ENCODE measurements at regions not wholly inside any gene's neighbourhood (a gene's known extent, or its start where the extent isn't known, plus 50 kb on each side); places are given as distances from the start of the nearest gene placed in this dataset.

- no peaks in the 10 kb centered on the region for H3K27me3 ChIP-seq (replicated peaks in 1 of 7)
- H3K36me3 ChIP-seq: no peaks in the 10 kb centered on the region
- TF ChIP-seq CTCF (IDR thresholded peaks at IDR 0.05 in 8 of 11, conservative IDR thresholded peaks at IDR 0.05 in 3 of 11): no peak
- TF ChIP-seq POLR2A (IDR thresholded peaks at IDR 0.05): no peak
- TF ChIP-seq POLR2AphosphoS5 (IDR thresholded peaks at IDR 0.05): no peak
- no peaks in the 10 kb centered on the region for H3K9me3 ChIP-seq
- no peak overlapping the region for H3K27ac ChIP-seq
- no peak overlapping the region for H3K4me3 ChIP-seq
- intact Hi-C loops (cut with DNase I; ENCODE audit: low total_unique reads): no loop called here
- 45 to 59% (median 49%) methylated on average over 2 of the region's 2 CpGs for WGBS, 5 donors
- no peaks in the 10 kb centered on the region for H3K4me1 ChIP-seq
- no peak for DNase-seq
These were observed 313.1 kb downstream of the SLC6A15 start for GRCh38 chr12:84599539-84599938.

- DNase-seq: no peak
- intact Hi-C loops (cut with DNase I; ENCODE audit: low total_unique reads): no loop called here
- H3K27ac ChIP-seq: no peak overlapping the region
- H3K36me3 ChIP-seq: no peaks in the 10 kb centered on the region
- no peak overlapping the region for H3K4me3 ChIP-seq
- TF ChIP-seq CTCF (IDR thresholded peaks at IDR 0.05 in 8 of 11, conservative IDR thresholded peaks at IDR 0.05 in 3 of 11): no peak
- no peak for TF ChIP-seq POLR2AphosphoS5 (IDR thresholded peaks at IDR 0.05)
- H3K27me3 ChIP-seq (replicated peaks in 1 of 7): no peaks in the 10 kb centered on the region
- H3K4me1 ChIP-seq: no peaks in the 10 kb centered on the region
- WGBS, 5 donors: 62 to 75% (median 71%) methylated on average over 2 of the region's 2 CpGs
- peaks cover 0 to 4% (median 0%) of the 10 kb centered on the region in 8 donors for H3K9me3 ChIP-seq
These were observed 316.3 kb downstream of the SLC6A15 start for GRCh38 chr12:84596266-84596665.

- WGBS, 5 donors: 65 to 78% (median 67%) methylated on average over 6 of the region's 6 CpGs
- TF ChIP-seq POLR2A (IDR thresholded peaks at IDR 0.05) (no peak), POLR2AphosphoS5 (IDR thresholded peaks at IDR 0.05) (no peak), CTCF (IDR thresholded peaks at IDR 0.05 in 8 of 11, conservative IDR thresholded peaks at IDR 0.05 in 3 of 11) (no peak)
These were observed 318.4 kb downstream of the SLC6A15 start for GRCh38 chr12:84594157-84594556.

GRCh38 chr12:84585776-84586395 is 326.7 kb downstream of the SLC6A15 start:
- no peaks in the 10 kb centered on the region for H3K27me3 ChIP-seq (replicated peaks in 1 of 7)
- no peak overlapping the region for H3K4me3 ChIP-seq
- H3K36me3 ChIP-seq: no peaks in the 10 kb centered on the region
- 58 to 80% (median 65%) methylated on average over 5 of the region's 5 CpGs for WGBS, 5 donors
- TF ChIP-seq POLR2AphosphoS5 (IDR thresholded peaks at IDR 0.05) (no peak), CTCF (IDR thresholded peaks at IDR 0.05 in 8 of 11, conservative IDR thresholded peaks at IDR 0.05 in 3 of 11) (no peak), POLR2A (IDR thresholded peaks at IDR 0.05) (no peak)
- no peaks in the 10 kb centered on the region for H3K4me1 ChIP-seq
- intact Hi-C loops (cut with DNase I; ENCODE audit: low total_unique reads): no loop called here
- DNase-seq: no peak
- no peak overlapping the region for H3K27ac ChIP-seq
- no peaks in the 10 kb centered on the region for H3K9me3 ChIP-seq

More at GRCh38 chr12:84594157-84594556, 318.4 kb downstream of the SLC6A15 start:
- Histone ChIP-seq H3K4me1 (no peaks in the 10 kb centered on the region), H3K27me3 (replicated peaks in 1 of 7) (no peaks in the 10 kb centered on the region), H3K36me3 (no peaks in the 10 kb centered on the region), H3K4me3 (no peak overlapping the region), H3K27ac (no peak overlapping the region), H3K9me3 (peaks cover 0 to 4% (median 0%) of the 10 kb centered on the region in 8 donors)
- intact Hi-C loops (cut with DNase I; ENCODE audit: low total_unique reads): no loop called here
- no peak for DNase-seq

Measured in spleen (tissue), 11 donors.